ENCODE measurements at regions not wholly inside any gene's neighbourhood (a gene's known extent, or its start where the extent isn't known, plus 50 kb on each side); places are given as distances from the start of the nearest gene placed in this dataset.

DNA sequence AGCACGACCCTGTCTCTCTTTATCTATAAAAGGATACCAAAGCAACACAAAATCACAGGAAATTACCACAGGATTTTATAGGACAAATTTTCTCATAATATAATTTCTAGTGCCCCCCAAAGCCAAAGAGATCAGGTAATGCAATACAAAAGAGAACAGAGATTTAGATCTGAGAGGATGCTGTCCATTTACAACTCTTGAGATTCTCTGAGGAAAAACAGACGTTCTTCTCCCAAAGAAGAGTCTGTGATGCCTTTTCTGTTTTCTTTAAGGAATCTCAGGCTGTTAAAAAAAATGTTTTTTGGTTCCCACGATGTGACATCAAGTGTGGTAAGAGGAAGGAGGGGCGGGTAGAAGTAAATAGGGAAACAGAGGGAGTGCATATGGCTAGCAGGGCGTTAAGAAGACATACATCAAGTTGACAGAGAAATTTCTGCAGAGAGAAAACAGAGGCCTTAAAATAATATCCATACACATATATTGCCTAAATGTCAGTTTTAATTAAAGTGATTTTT is 274.7 kb downstream of the YTHDC2 start:
- H3K4me2 ChIP-seq (ENCODE audit: low read depth, low read length, poor library complexity, severe bottlenecking), result no peak overlapping the region
- no peaks in the 10 kb centered on the region for H3K9me2 ChIP-seq (replicated peaks; ENCODE audit: insufficient read depth, low read length)
- no peaks in the 10 kb centered on the region for H3K36me3 ChIP-seq (ENCODE audit: insufficient read depth, low read length)
- no peaks in the 10 kb centered on the region for H3K27me3 ChIP-seq (ENCODE audit: low read length)
- H3K4me3 ChIP-seq (ENCODE audit: low read length), result no peak overlapping the region
- H3K79me2 ChIP-seq (ENCODE audit: low read length), result no peaks in the 10 kb centered on the region
- no peaks in the 10 kb centered on the region for H3K4me1 ChIP-seq (ENCODE audit: low read length)
- H3K9me3 ChIP-seq (ENCODE audit: low read length), result no peaks in the 10 kb centered on the region
- no peak for DNase-seq
- no peak overlapping the region for H3K9ac ChIP-seq (ENCODE audit: low read length)
- H4K20me1 ChIP-seq (ENCODE audit: insufficient read depth, low read depth, low read length), result no peaks in the 10 kb centered on the region
- H2AFZ ChIP-seq (ENCODE audit: low read length), result no peak overlapping the region
- H3K27ac ChIP-seq (ENCODE audit: low read length), result no peak overlapping the region

DNA sequence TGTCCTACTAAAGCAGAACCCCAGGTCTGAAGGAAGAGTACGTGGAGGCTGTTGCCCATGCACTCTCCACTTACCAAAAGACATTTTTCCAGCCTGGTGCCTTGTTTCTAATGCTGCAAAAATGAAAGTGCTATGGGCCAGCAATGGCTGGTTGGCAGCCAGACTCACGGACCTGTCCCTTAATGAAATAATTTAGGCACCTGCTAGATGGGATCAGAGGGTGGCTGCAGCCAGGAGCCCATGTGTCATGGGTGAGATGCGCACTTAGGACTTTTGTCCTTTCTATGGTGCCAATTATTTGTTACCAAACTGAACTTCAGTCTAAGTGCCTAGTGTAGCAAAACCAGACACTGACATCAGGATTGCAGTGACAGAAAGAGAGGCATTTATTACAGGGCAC is 276.3 kb downstream of the YTHDC2 start:
- Histone ChIP-seq H3K4me3 (ENCODE audit: low read length) (no peak overlapping the region), H3K27me3 (ENCODE audit: low read length) (no peaks in the 10 kb centered on the region), H3K4me1 (ENCODE audit: low read length) (no peaks in the 10 kb centered on the region), H3K36me3 (ENCODE audit: insufficient read depth, low read length) (no peaks in the 10 kb centered on the region), H3K27ac (ENCODE audit: low read length) (no peak overlapping the region), H3K9me3 (ENCODE audit: low read length) (no peaks in the 10 kb centered on the region), H2AFZ (ENCODE audit: low read length) (no peak overlapping the region), H4K20me1 (ENCODE audit: insufficient read depth, low read depth, low read length) (no peaks in the 10 kb centered on the region), H3K4me2 (ENCODE audit: low read depth, low read length, poor library complexity, severe bottlenecking) (no peak overlapping the region), H3K79me2 (ENCODE audit: low read length) (no peaks in the 10 kb centered on the region), H3K9me2 (replicated peaks; ENCODE audit: insufficient read depth, low read length) (no peaks in the 10 kb centered on the region), H3K9ac (ENCODE audit: low read length) (no peak overlapping the region)
- no peak for DNase-seq

DNA sequence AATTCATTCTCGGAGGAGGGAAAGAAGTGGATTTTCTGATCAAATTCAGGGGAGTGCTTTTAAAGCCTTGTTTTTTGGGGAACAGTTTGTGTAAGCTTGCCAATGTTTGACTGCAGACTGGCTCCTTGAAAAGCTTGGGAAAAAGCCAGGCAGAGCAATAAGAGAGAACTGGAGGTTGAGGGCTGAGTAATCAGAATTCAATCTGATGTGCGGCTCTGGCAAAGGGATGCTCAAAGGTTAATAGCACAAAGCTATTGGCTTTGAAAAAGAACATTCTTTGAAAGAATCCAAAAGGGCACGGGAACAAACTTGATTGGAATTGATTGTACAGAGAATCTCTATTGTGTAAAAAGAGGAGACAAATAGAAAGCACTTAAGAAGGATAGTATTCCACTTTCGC is 279.3 kb downstream of the YTHDC2 start:
- H2AFZ ChIP-seq (ENCODE audit: low read length), result no peak overlapping the region
- no peaks in the 10 kb centered on the region for H3K4me1 ChIP-seq (ENCODE audit: low read length)

DNA sequence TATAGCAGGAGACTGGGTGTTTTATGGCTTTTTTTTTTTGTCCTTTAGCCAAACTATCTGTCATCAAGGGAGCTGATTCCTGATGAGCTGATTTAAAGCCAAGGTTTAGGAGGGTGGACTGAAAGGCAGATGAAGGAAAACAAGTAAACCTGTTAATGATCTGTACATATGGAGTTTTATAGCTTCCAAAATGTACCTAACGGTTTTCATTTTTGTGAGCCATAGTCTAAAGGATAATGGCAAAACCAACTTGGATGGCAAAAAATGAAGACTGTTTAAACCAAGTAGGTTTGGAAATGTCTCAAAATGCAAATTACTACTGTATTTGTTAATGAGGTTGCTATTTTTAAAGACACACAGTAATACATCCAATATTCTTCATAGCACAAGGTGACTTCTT is 281.5 kb downstream of the YTHDC2 start:
- no peak overlapping the region for H3K4me3 ChIP-seq (ENCODE audit: low read length)
- no peaks in the 10 kb centered on the region for H3K79me2 ChIP-seq (ENCODE audit: low read length)
- no peak overlapping the region for H3K27ac ChIP-seq (ENCODE audit: low read length)
- no peaks in the 10 kb centered on the region for H3K27me3 ChIP-seq (ENCODE audit: low read length)
- H3K4me2 ChIP-seq (ENCODE audit: low read depth, low read length, poor library complexity, severe bottlenecking), result no peak overlapping the region
- no peaks in the 10 kb centered on the region for H3K9me3 ChIP-seq (ENCODE audit: low read length)
- DNase-seq, result no peak
- H3K36me3 ChIP-seq (ENCODE audit: insufficient read depth, low read length), result no peaks in the 10 kb centered on the region
- H3K9me2 ChIP-seq (replicated peaks; ENCODE audit: insufficient read depth, low read length), result no peaks in the 10 kb centered on the region
- H3K4me1 ChIP-seq (ENCODE audit: low read length), result no peaks in the 10 kb centered on the region
- H4K20me1 ChIP-seq (ENCODE audit: insufficient read depth, low read depth, low read length), result no peaks in the 10 kb centered on the region
- no peak overlapping the region for H3K9ac ChIP-seq (ENCODE audit: low read length)
- H2AFZ ChIP-seq (ENCODE audit: low read length), result no peak overlapping the region

More for the DNA sequence above, 279.3 kb downstream of the YTHDC2 start:
- H3K27ac ChIP-seq (ENCODE audit: low read length), result no peak overlapping the region
- no peaks in the 10 kb centered on the region for H4K20me1 ChIP-seq (ENCODE audit: insufficient read depth, low read depth, low read length)
- no peaks in the 10 kb centered on the region for H3K27me3 ChIP-seq (ENCODE audit: low read length)
- H3K4me3 ChIP-seq (ENCODE audit: low read length), result no peak overlapping the region
- H3K9me3 ChIP-seq (ENCODE audit: low read length), result no peaks in the 10 kb centered on the region
- H3K9ac ChIP-seq (ENCODE audit: low read length), result no peak overlapping the region
- H3K36me3 ChIP-seq (ENCODE audit: insufficient read depth, low read length), result no peaks in the 10 kb centered on the region
- DNase-seq, result no peak
- H3K9me2 ChIP-seq (replicated peaks; ENCODE audit: insufficient read depth, low read length), result no peaks in the 10 kb centered on the region
- H3K4me2 ChIP-seq (ENCODE audit: low read depth, low read length, poor library complexity, severe bottlenecking), result no peak overlapping the region
- no peaks in the 10 kb centered on the region for H3K79me2 ChIP-seq (ENCODE audit: low read length)

DNA sequence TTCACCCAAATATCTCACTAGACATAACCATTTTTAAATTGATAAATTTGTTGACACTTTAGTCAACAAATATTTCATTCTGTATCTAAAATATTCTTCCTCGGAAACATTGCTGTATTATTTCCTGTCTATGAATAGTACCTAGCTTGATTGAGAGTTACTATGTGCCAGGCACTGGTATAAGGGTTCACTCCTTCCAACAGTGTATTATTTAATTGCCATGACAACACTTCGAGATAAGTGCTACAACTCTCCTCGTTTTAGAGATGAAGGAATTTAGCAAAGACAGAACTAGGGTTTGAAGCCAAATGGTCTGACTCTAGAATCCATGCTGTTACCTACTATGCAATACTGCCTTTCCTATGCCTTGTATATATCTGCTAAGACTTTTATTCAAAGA is 287.2 kb downstream of the YTHDC2 start:
- Histone ChIP-seq H2AFZ (ENCODE audit: low read length) (no peak overlapping the region), H3K9me3 (ENCODE audit: low read length) (no peaks in the 10 kb centered on the region), H3K9ac (ENCODE audit: low read length) (no peak overlapping the region), H3K27ac (ENCODE audit: low read length) (no peak overlapping the region), H4K20me1 (ENCODE audit: insufficient read depth, low read depth, low read length) (no peaks in the 10 kb centered on the region), H3K27me3 (ENCODE audit: low read length) (no peaks in the 10 kb centered on the region), H3K4me1 (ENCODE audit: low read length) (no peaks in the 10 kb centered on the region), H3K79me2 (ENCODE audit: low read length) (no peaks in the 10 kb centered on the region), H3K36me3 (ENCODE audit: insufficient read depth, low read length) (no peaks in the 10 kb centered on the region), H3K4me2 (ENCODE audit: low read depth, low read length, poor library complexity, severe bottlenecking) (no peak overlapping the region), H3K9me2 (replicated peaks; ENCODE audit: insufficient read depth, low read length) (no peaks in the 10 kb centered on the region), H3K4me3 (ENCODE audit: low read length) (no peak overlapping the region)
- no peak for DNase-seq

DNA sequence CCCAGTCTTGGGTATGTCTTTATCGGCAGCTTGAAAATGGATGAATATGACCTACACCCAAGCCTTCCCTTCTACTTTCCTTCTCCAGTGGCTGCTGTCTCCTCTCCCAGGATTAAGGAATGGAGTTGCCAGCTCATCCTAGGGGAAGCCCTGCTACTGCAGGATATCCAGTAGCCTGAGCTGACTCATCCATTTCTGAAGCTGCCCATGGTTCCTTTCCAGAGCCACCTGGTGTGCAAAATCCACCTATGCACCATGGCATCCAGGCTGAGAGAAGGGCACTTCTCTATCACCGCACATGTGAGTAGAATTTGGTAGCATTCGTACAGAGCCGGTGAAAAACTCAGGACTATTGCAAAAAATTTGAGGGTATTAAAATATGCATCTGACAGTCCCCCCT is 290.8 kb downstream of the YTHDC2 start:
- Histone ChIP-seq H3K9me2 (replicated peaks; ENCODE audit: insufficient read depth, low read length) (no peaks in the 10 kb centered on the region), H3K4me3 (ENCODE audit: low read length) (no peak overlapping the region), H3K27me3 (ENCODE audit: low read length) (no peaks in the 10 kb centered on the region), H3K9ac (ENCODE audit: low read length) (no peak overlapping the region), H3K4me1 (ENCODE audit: low read length) (no peaks in the 10 kb centered on the region), H3K4me2 (ENCODE audit: low read depth, low read length, poor library complexity, severe bottlenecking) (no peak overlapping the region), H3K9me3 (ENCODE audit: low read length) (no peaks in the 10 kb centered on the region), H2AFZ (ENCODE audit: low read length) (no peak overlapping the region), H3K79me2 (ENCODE audit: low read length) (no peaks in the 10 kb centered on the region), H3K36me3 (ENCODE audit: insufficient read depth, low read length) (no peaks in the 10 kb centered on the region), H4K20me1 (ENCODE audit: insufficient read depth, low read depth, low read length) (no peaks in the 10 kb centered on the region), H3K27ac (ENCODE audit: low read length) (no peak overlapping the region)
- DNase-seq, result no peak

DNA sequence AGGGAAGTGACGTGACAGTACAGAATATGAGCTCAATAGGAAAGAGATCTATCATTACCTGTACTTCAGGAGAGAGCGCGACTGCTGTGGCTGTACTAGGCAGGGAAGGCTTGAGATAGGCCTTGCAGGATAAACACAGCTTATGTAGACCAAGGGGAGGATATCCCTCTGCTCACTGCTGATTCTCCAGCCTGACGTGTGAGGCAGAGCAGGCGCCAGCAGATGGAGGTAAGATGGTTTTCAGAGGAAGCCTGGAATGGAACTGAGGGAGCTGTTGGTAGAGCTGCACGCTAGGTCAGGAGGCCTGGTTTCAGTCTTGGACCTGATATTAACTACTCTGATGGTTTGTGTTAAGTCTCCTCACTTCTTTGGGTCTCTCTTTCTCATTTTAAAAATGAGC is 291.4 kb downstream of the YTHDC2 start:
- Histone ChIP-seq H3K27ac (ENCODE audit: low read length) (no peak overlapping the region), H3K36me3 (ENCODE audit: insufficient read depth, low read length) (no peaks in the 10 kb centered on the region), H3K4me3 (ENCODE audit: low read length) (no peak overlapping the region), H2AFZ (ENCODE audit: low read length) (no peak overlapping the region), H4K20me1 (ENCODE audit: insufficient read depth, low read depth, low read length) (no peaks in the 10 kb centered on the region), H3K9me3 (ENCODE audit: low read length) (no peaks in the 10 kb centered on the region), H3K4me1 (ENCODE audit: low read length) (no peaks in the 10 kb centered on the region), H3K27me3 (ENCODE audit: low read length) (no peaks in the 10 kb centered on the region), H3K4me2 (ENCODE audit: low read depth, low read length, poor library complexity, severe bottlenecking) (no peak overlapping the region), H3K9ac (ENCODE audit: low read length) (no peak overlapping the region), H3K79me2 (ENCODE audit: low read length) (no peaks in the 10 kb centered on the region), H3K9me2 (replicated peaks; ENCODE audit: insufficient read depth, low read length) (no peaks in the 10 kb centered on the region)
- no peak for DNase-seq

DNA sequence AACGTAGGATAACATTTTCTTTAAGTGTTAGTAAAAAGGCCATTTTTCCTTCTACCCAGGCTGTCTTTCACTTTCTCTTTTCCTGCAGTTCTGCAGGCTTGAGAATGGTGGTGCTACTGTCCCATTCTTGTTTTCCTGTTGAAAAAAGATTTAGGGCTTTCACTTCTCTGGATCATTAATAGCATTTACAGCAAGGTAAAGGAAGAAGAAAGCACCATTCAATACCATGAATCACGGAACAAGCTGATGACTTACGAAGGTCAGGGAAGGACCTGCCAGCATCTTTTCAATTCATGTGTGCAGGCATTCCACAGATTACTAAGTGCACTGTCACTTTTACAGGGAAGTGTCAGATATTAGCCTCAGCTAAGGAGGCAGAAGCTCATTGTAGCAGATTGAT is 292.8 kb downstream of the YTHDC2 start:
- Histone ChIP-seq H3K36me3 (ENCODE audit: insufficient read depth, low read length) (no peaks in the 10 kb centered on the region), H3K4me2 (ENCODE audit: low read depth, low read length, poor library complexity, severe bottlenecking) (no peak overlapping the region), H3K4me1 (ENCODE audit: low read length) (no peaks in the 10 kb centered on the region), H3K9me3 (ENCODE audit: low read length) (no peaks in the 10 kb centered on the region), H2AFZ (ENCODE audit: low read length) (no peak overlapping the region), H3K27ac (ENCODE audit: low read length) (no peak overlapping the region), H3K4me3 (ENCODE audit: low read length) (no peak overlapping the region), H3K9ac (ENCODE audit: low read length) (no peak overlapping the region), H3K79me2 (ENCODE audit: low read length) (no peaks in the 10 kb centered on the region), H4K20me1 (ENCODE audit: insufficient read depth, low read depth, low read length) (no peaks in the 10 kb centered on the region), H3K9me2 (replicated peaks; ENCODE audit: insufficient read depth, low read length) (no peaks in the 10 kb centered on the region), H3K27me3 (ENCODE audit: low read length) (no peaks in the 10 kb centered on the region)
- peak; percentile 44 for DNase-seq

DNA sequence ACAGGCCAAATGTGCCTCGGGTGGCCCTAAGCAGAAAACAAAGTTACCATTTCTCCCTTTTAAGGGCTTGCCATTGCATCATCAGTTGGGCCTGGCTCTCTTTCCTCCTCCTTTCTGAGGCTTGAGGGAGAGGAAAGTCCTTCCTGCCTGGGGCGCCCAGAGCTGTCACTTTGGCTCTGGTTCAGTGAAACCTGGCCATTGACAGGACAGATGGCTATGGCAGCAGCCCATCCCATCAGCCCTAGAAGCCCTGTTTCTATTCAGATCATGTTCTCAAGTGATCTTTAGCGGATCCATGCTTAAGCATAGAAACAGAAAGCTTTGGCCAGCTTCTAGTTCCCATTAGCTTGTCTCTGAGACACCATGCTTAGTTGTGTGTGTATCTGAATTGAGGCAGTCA is 293.4 kb downstream of the YTHDC2 start:
- no peak overlapping the region for H3K27ac ChIP-seq (ENCODE audit: low read length)
- H3K4me1 ChIP-seq (ENCODE audit: low read length), result no peaks in the 10 kb centered on the region
- H3K27me3 ChIP-seq (ENCODE audit: low read length), result no peaks in the 10 kb centered on the region
- H3K9me2 ChIP-seq (replicated peaks; ENCODE audit: insufficient read depth, low read length), result no peaks in the 10 kb centered on the region
- no peak overlapping the region for H3K4me2 ChIP-seq (ENCODE audit: low read depth, low read length, poor library complexity, severe bottlenecking)
- no peaks in the 10 kb centered on the region for H4K20me1 ChIP-seq (ENCODE audit: insufficient read depth, low read depth, low read length)
- no peak overlapping the region for H3K9ac ChIP-seq (ENCODE audit: low read length)
- H3K9me3 ChIP-seq (ENCODE audit: low read length), result no peaks in the 10 kb centered on the region
- DNase-seq, result no peak
- no peaks in the 10 kb centered on the region for H3K36me3 ChIP-seq (ENCODE audit: insufficient read depth, low read length)
- no peaks in the 10 kb centered on the region for H3K79me2 ChIP-seq (ENCODE audit: low read length)
- H3K4me3 ChIP-seq (ENCODE audit: low read length), result no peak overlapping the region
- no peak overlapping the region for H2AFZ ChIP-seq (ENCODE audit: low read length)

Data from Karpas-422 (cell line).